HEK293 (cell line): ENCODE measurements at regions not wholly inside any gene's neighbourhood (a gene's known extent, or its start where the extent isn't known, plus 50 kb on each side); places are given as distances from the start of the nearest gene placed in this dataset.

Source experiments
- CTCF ChIP-seq: fragments of 450-650 bp; formaldehyde crosslinking; IDR thresholded peaks from 2 replicates; pipeline ENCODE4 v1.5.1; 2016; ENCODE audit warnings: missing biosample characterization, missing genetic modification characterization
- EGR2 ChIP-seq: fragments of 450-650 bp; formaldehyde crosslinking; IDR thresholded peaks from 2 replicates; pipeline ENCODE4 v1.5.1; 2016; ENCODE audit warnings: low read depth, missing biosample characterization, missing genetic modification characterization
- GFI1B ChIP-seq: fragments of 450-650 bp; formaldehyde crosslinking; IDR thresholded peaks from 2 replicates; pipeline ENCODE4 v1.5.1; 2016; ENCODE audit warnings: missing biosample characterization, missing genetic modification characterization
- GLIS1 ChIP-seq: fragments of 450-650 bp; formaldehyde crosslinking; IDR thresholded peaks from 2 replicates; pipeline ENCODE4 v1.5.1; 2016; ENCODE audit warnings: missing biosample characterization, missing genetic modification characterization
- GLIS2 ChIP-seq: fragments of 450-650 bp; formaldehyde crosslinking; IDR thresholded peaks from 2 replicates; pipeline ENCODE4 v1.5.1; 2016; ENCODE audit warnings: missing biosample characterization, missing genetic modification characterization
- HOXA7 ChIP-seq: sonication (generic); formaldehyde crosslinking; IDR thresholded peaks from 2 replicates; pipeline ENCODE4 v1.8.1; 2022; ENCODE audit warnings: missing genetic modification reagents, borderline replicate concordance
- IKZF3 ChIP-seq: fragments of 450-650 bp; IDR thresholded peaks from 2 replicates; pipeline ENCODE4 v1.5.0; 2018; ENCODE audit warnings: missing biosample characterization, mild to moderate bottlenecking, missing genetic modification characterization, moderate library complexity
- KLF10 ChIP-seq: fragments of 450-650 bp; IDR thresholded peaks from 2 replicates; pipeline ENCODE4 v1.5.1; 2018; ENCODE audit warnings: missing biosample characterization, mild to moderate bottlenecking, missing genetic modification characterization
- MZF1 ChIP-seq: fragments of 450-650 bp; formaldehyde crosslinking; IDR thresholded peaks from 2 replicates; pipeline ENCODE4 v1.5.1; 2017; ENCODE audit warnings: missing biosample characterization, missing genetic modification characterization, borderline replicate concordance
- OVOL3 ChIP-seq: fragments of 450-650 bp; formaldehyde crosslinking; IDR thresholded peaks from 2 replicates; pipeline ENCODE4 v1.5.1; 2016; ENCODE audit warnings: missing biosample characterization, missing genetic modification characterization
- PRDM4 ChIP-seq: fragments of 450-650 bp; formaldehyde crosslinking; IDR thresholded peaks from 2 replicates; pipeline ENCODE4 v1.5.1; 2017; ENCODE audit warnings: missing biosample characterization, missing genetic modification characterization
- SALL2 ChIP-seq: fragments of 450-650 bp; formaldehyde crosslinking; IDR thresholded peaks from 2 replicates; pipeline ENCODE4 v1.5.0; 2017; ENCODE audit warnings: missing biosample characterization, mild to moderate bottlenecking, missing genetic modification characterization, borderline replicate concordance
- TSHZ1 ChIP-seq: fragments of 450-650 bp; formaldehyde crosslinking; IDR thresholded peaks from 2 replicates; pipeline ENCODE4 v1.5.1; 2016; ENCODE audit warnings: missing biosample characterization, missing genetic modification characterization, borderline replicate concordance
- WT1 ChIP-seq: fragments of 450-650 bp; formaldehyde crosslinking; IDR thresholded peaks from 2 replicates; pipeline ENCODE4 v1.5.1; 2016; ENCODE audit warnings: missing biosample characterization, missing genetic modification characterization
- ZBTB48 ChIP-seq: fragments of 450-650 bp; formaldehyde crosslinking; IDR thresholded peaks from 2 replicates; pipeline ENCODE4 v1.5.1; 2016; ENCODE audit warnings: missing biosample characterization, missing genetic modification characterization
- ZBTB8A ChIP-seq: fragments of 450-650 bp; formaldehyde crosslinking; IDR thresholded peaks from 2 replicates; pipeline ENCODE4 v1.5.1; 2016; ENCODE audit warnings: missing biosample characterization, missing genetic modification characterization
- ZNF112 ChIP-seq: fragments of 450-650 bp; formaldehyde crosslinking; IDR thresholded peaks from 2 replicates; pipeline ENCODE4 v1.5.0; 2017; ENCODE audit warnings: missing biosample characterization, missing genetic modification characterization
- ZNF169 ChIP-seq: fragments of 450-650 bp; formaldehyde crosslinking; IDR thresholded peaks from 2 replicates; pipeline ENCODE4 v1.5.1; 2016; ENCODE audit warnings: missing biosample characterization, missing genetic modification characterization
- ZNF221 ChIP-seq: fragments of 450-650 bp; formaldehyde crosslinking; IDR thresholded peaks from 2 replicates; pipeline ENCODE4 v1.5.1; 2017; ENCODE audit warnings: missing biosample characterization, missing genetic modification characterization, borderline replicate concordance
- ZNF274 ChIP-seq, 2 experiments: fragments of 200-500 bp in 1 of 2; fragments of 450-650 bp in 1 of 2; sonication (Bioruptor generic) in 1 of 2; formaldehyde crosslinking in 1 of 2; IDR thresholded peaks; 2 replicates each; pipeline versions ENCODE4 v1.5.1 to v1.6.1; 2014 to 2016; ENCODE audit warnings: borderline replicate concordance in 1 of 2, inconsistent platforms in 1 of 2, low read length in 1 of 2, missing biosample characterization in 1 of 2, missing genetic modification characterization in 1 of 2
- ZNF324 ChIP-seq: fragments of 450-650 bp; formaldehyde crosslinking; IDR thresholded peaks from 2 replicates; pipeline ENCODE4 v1.5.1; 2016; ENCODE audit warnings: missing biosample characterization, missing genetic modification characterization
- ZNF423 ChIP-seq: fragments of 450-650 bp; formaldehyde crosslinking; IDR thresholded peaks from 2 replicates; pipeline ENCODE4 v1.5.1; 2016; ENCODE audit warnings: missing biosample characterization, missing genetic modification characterization
- ZNF513 ChIP-seq: fragments of 450-650 bp; IDR thresholded peaks from 2 replicates; pipeline ENCODE4 v1.5.1; 2018; ENCODE audit warnings: missing biosample characterization, missing genetic modification characterization
- ZNF558 ChIP-seq: fragments of 450-650 bp; formaldehyde crosslinking; IDR thresholded peaks from 2 replicates; pipeline ENCODE4 v1.5.1; 2016; ENCODE audit warnings: missing biosample characterization, missing genetic modification characterization
- ZNF560 ChIP-seq: fragments of 450-650 bp; formaldehyde crosslinking; IDR thresholded peaks from 2 replicates; pipeline ENCODE4 v1.5.1; 2017; ENCODE audit warnings: missing biosample characterization, missing genetic modification characterization, borderline replicate concordance
- ZNF629 ChIP-seq: fragments of 450-650 bp; formaldehyde crosslinking; IDR thresholded peaks from 2 replicates; pipeline ENCODE4 v1.5.1; 2017; ENCODE audit warnings: missing biosample characterization, missing genetic modification characterization
- ZNF692 ChIP-seq: fragments of 450-650 bp; formaldehyde crosslinking; IDR thresholded peaks from 2 replicates; pipeline ENCODE4 v1.5.1; 2016; ENCODE audit warnings: missing biosample characterization, missing genetic modification characterization
- ZNF843 ChIP-seq: fragments of 450-650 bp; formaldehyde crosslinking; IDR thresholded peaks from 2 replicates; pipeline ENCODE4 v1.5.1; 2016; ENCODE audit warnings: missing biosample characterization, missing genetic modification characterization
- ZXDB ChIP-seq: fragments of 450-650 bp; formaldehyde crosslinking; IDR thresholded peaks from 2 replicates; pipeline ENCODE4 v1.5.1; 2016; ENCODE audit warnings: missing biosample characterization, missing genetic modification characterization

GRCh38 chr14:58805605-58806409 is 168.0 kb downstream of the DACT1 start (continued):
- TF ChIP-seq HOXA7 (CRISPR knock-in tag) (no peak), ZNF169 (tag by site-specific recombination) (no peak), ZNF558 (tag by site-specific recombination) (peak; percentile 70; the same call in 1 of the 2 replicates), ZXDB (peak; percentile 81), ZNF843 (peak; percentile 91), GFI1B (tag by site-specific recombination) (peak; percentile 69), ZNF274 (IDR thresholded peaks at IDR 0.05; ENCODE audit: low read length) (no peak), ZNF274 (tag by site-specific recombination; IDR thresholded peaks at IDR 0.05; ENCODE audit: borderline replicate concordance) (no peak), OVOL3 (tag by site-specific recombination) (0 out of 2 replicates have a peak, but pooled peaks have one; percentile 23), ZBTB48 (no peak), PRDM4 (tag by site-specific recombination) (peak; percentile 81), ZNF692 (tag by site-specific recombination) (0 out of 2 replicates have a peak, but pooled peaks have one; percentile 51), ZNF324 (tag by site-specific recombination) (no peak), GLIS1 (tag by site-specific recombination) (peak; percentile 77), ZNF629 (tag by site-specific recombination) (peak; percentile 68), TSHZ1 (tag by site-specific recombination) (peak; percentile 68; the same call in 1 of the 2 replicates), IKZF3 (tag by site-specific recombination) (peak; percentile 49; the same call in 1 of the 2 replicates), GLIS2 (tag by site-specific recombination) (no peak), WT1 (tag by site-specific recombination) (peak; percentile 94), CTCF (tag by site-specific recombination) (no peak), ZBTB8A (tag by site-specific recombination) (peak; percentile 30; the same call in 1 of the 2 replicates), ZNF560 (tag by site-specific recombination) (no peak), ZNF513 (tag by site-specific recombination) (no peak), KLF10 (tag by site-specific recombination) (peak; percentile 43; the same call in 1 of the 2 replicates), ZNF423 (no peak), ZNF221 (no peak), MZF1 (tag by site-specific recombination) (0 out of 2 replicates have a peak, but pooled peaks have one; percentile 33), SALL2 (tag by site-specific recombination) (no peak), ZNF112 (no peak), EGR2 (tag by site-specific recombination) (no peak)
